OCI-LY7 (cell line): ENCODE measurements at regions not wholly inside any gene's neighbourhood (a gene's known extent, or its start where the extent isn't known, plus 50 kb on each side); places are given as distances from the start of the nearest gene placed in this dataset.

Experiments
- EZH2phosphoT487 ChIP-seq: fragments of 200-600 bp; sonication (generic); IDR thresholded peaks from 2 replicates; pipeline ENCODE4 v1.6.1; 2018; ENCODE audit warnings: low read depth, borderline replicate concordance, mild to moderate bottlenecking, mixed run types, antibody characterized with exemption, low read length, moderate library complexity, mixed read lengths
- TF ChIP-seq, protein P1 (sequence below): fragments of 200-600 bp; sonication (generic); conservative IDR thresholded peaks from 2 replicates; pipeline ENCODE4 v1.5.1; 2014; ENCODE audit warnings: mild to moderate bottlenecking, antibody characterized with exemption, low read length, moderate library complexity, mixed read lengths

DNA sequence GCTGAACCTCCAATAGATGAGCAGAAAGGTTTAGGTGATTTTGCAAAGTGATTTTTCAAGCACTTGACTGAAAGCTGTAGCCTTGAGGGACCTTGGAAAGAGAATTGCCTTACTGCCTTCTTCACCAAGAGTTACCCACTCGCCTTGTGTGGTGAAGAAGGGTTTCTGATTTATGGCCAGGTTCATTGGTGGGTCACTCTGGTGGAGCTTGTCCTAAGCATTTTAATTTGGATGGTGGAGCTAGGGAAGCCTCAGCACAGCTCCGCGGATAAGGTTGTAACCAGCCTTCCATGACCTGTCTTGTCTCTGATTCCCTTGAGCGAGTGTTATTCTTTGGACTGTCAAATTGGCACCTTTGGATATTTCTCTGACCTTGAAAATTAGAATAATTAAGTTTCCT, 226.4 kb downstream of the FAT3 start:
- TF ChIP-seq, protein P1, sequence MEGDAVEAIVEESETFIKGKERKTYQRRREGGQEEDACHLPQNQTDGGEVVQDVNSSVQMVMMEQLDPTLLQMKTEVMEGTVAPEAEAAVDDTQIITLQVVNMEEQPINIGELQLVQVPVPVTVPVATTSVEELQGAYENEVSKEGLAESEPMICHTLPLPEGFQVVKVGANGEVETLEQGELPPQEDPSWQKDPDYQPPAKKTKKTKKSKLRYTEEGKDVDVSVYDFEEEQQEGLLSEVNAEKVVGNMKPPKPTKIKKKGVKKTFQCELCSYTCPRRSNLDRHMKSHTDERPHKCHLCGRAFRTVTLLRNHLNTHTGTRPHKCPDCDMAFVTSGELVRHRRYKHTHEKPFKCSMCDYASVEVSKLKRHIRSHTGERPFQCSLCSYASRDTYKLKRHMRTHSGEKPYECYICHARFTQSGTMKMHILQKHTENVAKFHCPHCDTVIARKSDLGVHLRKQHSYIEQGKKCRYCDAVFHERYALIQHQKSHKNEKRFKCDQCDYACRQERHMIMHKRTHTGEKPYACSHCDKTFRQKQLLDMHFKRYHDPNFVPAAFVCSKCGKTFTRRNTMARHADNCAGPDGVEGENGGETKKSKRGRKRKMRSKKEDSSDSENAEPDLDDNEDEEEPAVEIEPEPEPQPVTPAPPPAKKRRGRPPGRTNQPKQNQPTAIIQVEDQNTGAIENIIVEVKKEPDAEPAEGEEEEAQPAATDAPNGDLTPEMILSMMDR: no peak
- no peak for TF ChIP-seq EZH2phosphoT487
